K562 (cell line): ENCODE measurements at regions not wholly inside any gene's neighbourhood (a gene's known extent, or its start where the extent isn't known, plus 50 kb on each side); places are given as distances from the start of the nearest gene placed in this dataset.

Experiments used
- ATAC-seq: fragments of 200-7000 bp; cut with Tn5 transposase; 3 replicates; pipeline ENCODE4 v1.9.1; 2020; ENCODE audit warnings: moderate library complexity
- BruUV-seq: library from RNA; stranded (reverse); fragments of 400-500 nt; replicated peaks from 2 replicates; lab custom pipeline; 2021; lab: Mats Ljungman, UMichigan
- CTCF ChIA-PET: fragments of 300-600 bp; formaldehyde crosslinking; extraction: SDS; loops from one replicate; lab custom pipeline; 2021; ENCODE audit warnings: low intra/inter-chr PET ratio; lab: Yijun Ruan, JAX
- POLR2A ChIA-PET: fragments of 300-600, 350-650 bp; sonication (Branson Sonifier 250); formaldehyde crosslinking; extraction: SDS; loops from one replicate; lab custom pipeline; 2021; ENCODE audit warnings: antibody characterized with exemption, inconsistent platforms; lab: Yijun Ruan, JAX
- DNase-seq, 4 experiments: peaks; one replicate each; pipeline versions ENCODE4 v3.0.0 to v3.0.0-alpha.2; 2011 to 2018; ENCODE audit warnings: low spot score in 3 of 4, mixed read lengths in 3 of 4; ENCODE audit errors: extremely low read depth in 1 of 4
- FAIRE-seq: peaks from 2 replicates; lab custom pipeline; 2011; peaks lifted over from hg19 to GRCh38; lab: Jason Lieb, UNC
- H2AFZ ChIP-seq: 2 replicates; pipeline ENCODE4 v1.6.0; 2011; ENCODE audit warnings: low read depth, low read length, control low read depth, inconsistent platforms
- H3K27ac ChIP-seq: fragments of 200-600 bp; 3 replicates; pipeline ENCODE4 v1.8.0; 2011; ENCODE audit warnings: low read depth, mild to moderate bottlenecking, control low read depth, inconsistent platforms, low read length, moderate library complexity, mixed read lengths; ENCODE audit errors: extremely low read depth
- H3K27me3 ChIP-seq, 2 experiments: fragments of 300-600 bp in 1 of 2; 2 replicates in 1 of 2; 3 replicates in 1 of 2; pipeline versions ENCODE4 v1.6.0 to v1.8.0; 2011; ENCODE audit warnings: inconsistent platforms in 2 of 2, low read length in 2 of 2, mild to moderate bottlenecking in 1 of 2, mixed read lengths in 1 of 2, moderate library complexity in 1 of 2; ENCODE audit not compliant: control insufficient read depth in 2 of 2, insufficient read depth in 2 of 2
- H3K36me3 ChIP-seq: fragments of 300-600 bp; 3 replicates; pipeline ENCODE4 v1.8.0; 2011; ENCODE audit warnings: mild to moderate bottlenecking, low read length, inconsistent platforms; ENCODE audit not compliant: control insufficient read depth, insufficient read depth
- H3K4me1 ChIP-seq, 2 experiments: fragments of 200-600 bp in 1 of 2; replicated peaks in 1 of 2; 2 replicates in 1 of 2; 3 replicates in 1 of 2; pipeline versions ENCODE4 v1.5.1 to v1.8.0; 2011; ENCODE audit warnings: inconsistent platforms in 2 of 2, low read length in 2 of 2, mild to moderate bottlenecking in 1 of 2, mixed read lengths in 1 of 2, moderate library complexity in 1 of 2; ENCODE audit not compliant: control insufficient read depth in 2 of 2, insufficient read depth in 2 of 2
- H3K4me2 ChIP-seq: 2 replicates; pipeline ENCODE4 v1.6.1; 2011; ENCODE audit warnings: low read length, control low read depth, inconsistent platforms, mixed read lengths; ENCODE audit not compliant: insufficient read depth
- H3K4me3 ChIP-seq: fragments of 200-600 bp; sonication (generic), shearing (Covaris generic); 2 replicates; pipeline ENCODE4 v1.5.1; 2016; ENCODE audit warnings: control low read depth, inconsistent platforms
- H3K79me2 ChIP-seq: fragments of 200-600 bp; 3 replicates; pipeline ENCODE4 v1.8.0; 2011; ENCODE audit warnings: low read length, inconsistent platforms; ENCODE audit not compliant: control insufficient read depth, insufficient read depth
- H3K9ac ChIP-seq, 2 experiments: 2 replicates each; pipeline versions ENCODE4 v1.6.0 to v1.6.1; 2011; ENCODE audit warnings: low read depth in 2 of 2, low read length in 2 of 2, control low read depth in 1 of 2, inconsistent platforms in 1 of 2, mild to moderate bottlenecking in 1 of 2, mixed read lengths in 1 of 2; ENCODE audit not compliant: insufficient read depth in 1 of 2
- H3K9me1 ChIP-seq: one replicate; pipeline ENCODE4 v1.6.0; 2011; ENCODE audit warnings: inconsistent platforms, mild to moderate bottlenecking, low read length, moderate library complexity; ENCODE audit not compliant: control insufficient read depth, insufficient read depth
- H3K9me3 ChIP-seq: replicated peaks from 2 replicates; pipeline ENCODE4 v1.5.1; 2011; ENCODE audit warnings: low read depth, low read length, inconsistent platforms; ENCODE audit not compliant: control insufficient read depth, insufficient read depth
- H4K20me1 ChIP-seq: replicated peaks from 2 replicates; pipeline ENCODE4 v1.6.1; 2011; ENCODE audit warnings: low read length, inconsistent platforms, mixed read lengths; ENCODE audit not compliant: control insufficient read depth, insufficient read depth
- AFF1 ChIP-seq, 2 experiments: fragments of 450-650 bp; IDR thresholded peaks; 2 replicates each; pipeline ENCODE4 v1.6.1; 2018; ENCODE audit warnings: mild to moderate bottlenecking in 2 of 2, low read depth in 1 of 2; ENCODE audit not compliant: partially characterized antibody in 2 of 2
- EWSR1 ChIP-seq: fragments of 450-650 bp; IDR thresholded peaks from 2 replicates; pipeline ENCODE4 v1.6.1; 2018; ENCODE audit warnings: borderline replicate concordance, mild to moderate bottlenecking, low read depth, moderate library complexity; ENCODE audit not compliant: partially characterized antibody
- GABPB2 ChIP-seq: fragments of 250-450 bp; sonication (Bioruptor Pico); conservative IDR thresholded peaks from 2 replicates; pipeline ENCODE4 v1.5.1; 2021; ENCODE audit warnings: mild to moderate bottlenecking
- STAG1 ChIP-seq: sonication (generic); formaldehyde crosslinking; IDR thresholded peaks from 2 replicates; pipeline ENCODE4 v1.5.0; 2020; ENCODE audit warnings: missing genetic modification reagents, borderline replicate concordance
- THAP12 ChIP-seq: fragments of 250-450 bp; sonication (Bioruptor Pico); IDR thresholded peaks from 2 replicates; pipeline ENCODE4 v1.9.0; 2021; ENCODE audit warnings: mild to moderate bottlenecking, inconsistent platforms
- ZC3H4 ChIP-seq: sonication (generic); formaldehyde crosslinking; IDR thresholded peaks from 2 replicates; pipeline ENCODE4 v1.9.0; 2021; ENCODE audit warnings: missing genetic modification reagents, borderline replicate concordance
- ZNF75A ChIP-seq: fragments of 450-650 bp; formaldehyde crosslinking; IDR thresholded peaks from 2 replicates; pipeline ENCODE4 v1.4.0; 2020; ENCODE audit warnings: mild to moderate bottlenecking
- WGBS: fragments of 100-300 bp; shearing (Covaris generic); methylation state at CpG from one replicate; pipeline ENCODE4 v1.1.6; 2016; ENCODE audit warnings: low coverage, mixed read lengths; ENCODE audit not compliant: insufficient coverage; ENCODE audit errors: missing lambda C conversion rate; 5-methylcytosine and 5-hydroxymethylcytosine counted together
- in situ Hi-C: fragments of 300-500 bp; cut with MboI; formaldehyde crosslinking; loops from 4 replicates; pipeline ENCODE4 v1.15.0; 2018; ENCODE audit warnings: inconsistent platforms, mixed read lengths
- intact Hi-C: fragments of 100-400 bp; cut with micrococcal nuclease; formaldehyde crosslinking; loops from 2 replicates; pipeline ENCODE4 v1.14.2; 2022
- TF ChIP-seq, protein P1 (sequence below): fragments of 250-450 bp; sonication (Bioruptor Pico); IDR thresholded peaks from 2 replicates; pipeline ENCODE4 v1.8.0; 2021; ENCODE audit warnings: mild to moderate bottlenecking, moderate library complexity

- TF ChIP-seq AFF1 (IDR thresholded peaks at IDR 0.05; ENCODE audit: low read depth in 1 of 2, partially characterized antibody in 2 of 2) = no peak
- TF ChIP-seq GABPB2 (CRISPR knock-in tag) = no peak
These were observed 71.5 kb downstream of the EVX1 start (continued) for GRCh38 chr7:27314111-27314510.

- no peaks in the 10 kb centered on the region for H3K36me3 ChIP-seq
- ATAC-seq = no peak
- ChIA-PET CTCF (no interaction called here), POLR2A (interaction anchor here (0.9 kb wide), 1 partner anchor 177 kb away, joined by 3 read pairs; no protein-coding TSS in a partner anchor)
- no peak overlapping the region for H3K4me2 ChIP-seq
- 10% methylated on average over 5 of the region's 5 CpGs for WGBS
- no peak overlapping the region for H3K9ac ChIP-seq
- DNase-seq = no peak
- H3K79me2 ChIP-seq = no peaks in the 10 kb centered on the region
- no peaks in the 10 kb centered on the region for H3K4me1 ChIP-seq
- H4K20me1 ChIP-seq = no peaks in the 10 kb centered on the region
- H3K27me3 ChIP-seq = peaks cover 5 to 16% of the 10 kb centered on the region in 2 experiments; a peak in 3 of 5 replicates
- in situ Hi-C loops = no loop called here
- H3K9me1 ChIP-seq = no peaks in the 10 kb centered on the region
- no peak overlapping the region for H3K27ac ChIP-seq
- TF ChIP-seq ZNF75A (CRISPR knock-in tag) = no peak
- TF ChIP-seq, protein P1, sequence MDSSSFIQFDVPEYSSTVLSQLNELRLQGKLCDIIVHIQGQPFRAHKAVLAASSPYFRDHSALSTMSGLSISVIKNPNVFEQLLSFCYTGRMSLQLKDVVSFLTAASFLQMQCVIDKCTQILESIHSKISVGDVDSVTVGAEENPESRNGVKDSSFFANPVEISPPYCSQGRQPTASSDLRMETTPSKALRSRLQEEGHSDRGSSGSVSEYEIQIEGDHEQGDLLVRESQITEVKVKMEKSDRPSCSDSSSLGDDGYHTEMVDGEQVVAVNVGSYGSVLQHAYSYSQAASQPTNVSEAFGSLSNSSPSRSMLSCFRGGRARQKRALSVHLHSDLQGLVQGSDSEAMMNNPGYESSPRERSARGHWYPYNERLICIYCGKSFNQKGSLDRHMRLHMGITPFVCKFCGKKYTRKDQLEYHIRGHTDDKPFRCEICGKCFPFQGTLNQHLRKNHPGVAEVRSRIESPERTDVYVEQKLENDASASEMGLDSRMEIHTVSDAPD (CRISPR knock-in tag) = no peak
- TF ChIP-seq STAG1 (CRISPR knock-in tag) = no peak
- TF ChIP-seq EWSR1 = no peak
- no peak for TF ChIP-seq THAP12 (CRISPR knock-in tag)
- no peak for TF ChIP-seq ZC3H4 (CRISPR knock-in tag)
- TF ChIP-seq, all 486 proteins: peak for 0
- no TSS peak for BruUV-seq
- intact Hi-C loops = no loop called here
- no peak for FAIRE-seq
- no peaks in the 10 kb centered on the region for H3K9me3 ChIP-seq
- no peak overlapping the region for H2AFZ ChIP-seq
- no peak overlapping the region for H3K4me3 ChIP-seq
These were observed 72.5 kb downstream of the EVX1 start for GRCh38 chr7:27315066-27315465.
